IMR-90 (cell line): ENCODE measurements at regions not wholly inside any gene's neighbourhood (a gene's known extent, or its start where the extent isn't known, plus 50 kb on each side); places are given as distances from the start of the nearest gene placed in this dataset.

ENCODE experiments used
- ATAC-seq: fragments of 200-7000 bp; cut with Tn5 transposase; 2 replicates; pipeline ENCODE4 v1.9.1; 2020; ENCODE audit warnings: low read depth, mild to moderate bottlenecking, moderate library complexity
- BruUV-seq: library from RNA; stranded (reverse); fragments of 400-500 nt; replicated peaks from 2 replicates; lab custom pipeline; 2021; lab: Mats Ljungman, UMichigan
- CTCF ChIA-PET: fragments of 300-600 bp; formaldehyde crosslinking; extraction: SDS; loops from one replicate; lab custom pipeline; 2021; ENCODE audit warnings: antibody characterized with exemption; lab: Yijun Ruan, JAX
- POLR2A ChIA-PET: fragments of 300-600 bp; sonication (Branson Sonifier 250); formaldehyde crosslinking; loops from one replicate; lab custom pipeline; 2022; ENCODE audit warnings: antibody characterized with exemption; ENCODE audit not compliant: unreplicated experiment; lab: Charles Lee
- DNase-seq: peaks from one replicate; pipeline ENCODE4 v3.0.0; 2013
- H2AFZ ChIP-seq: replicated peaks from 2 replicates; pipeline ENCODE3; 2013; ENCODE audit warnings: low read length, mild to moderate bottlenecking; ENCODE audit not compliant: poor library complexity
- H2AK5ac ChIP-seq: 2 replicates; pipeline ENCODE4 v1.6.1; 2013; ENCODE audit warnings: low read depth, low read length, inconsistent platforms
- H2AK9ac ChIP-seq: replicated peaks from 2 replicates; pipeline ENCODE3; 2013; ENCODE audit warnings: mild to moderate bottlenecking, low read depth, low read length, moderate library complexity; ENCODE audit not compliant: poor library complexity
- H2BK120ac ChIP-seq: 2 replicates; pipeline ENCODE4 v1.6.1; 2013; ENCODE audit warnings: low read depth, low read length, inconsistent platforms
- H2BK15ac ChIP-seq: 3 replicates; pipeline ENCODE4 v1.6.1; 2013; ENCODE audit warnings: low read depth, low read length, inconsistent platforms
- H2BK20ac ChIP-seq: 2 replicates; pipeline ENCODE4 v1.6.1; 2013; ENCODE audit warnings: low read depth, mild to moderate bottlenecking, inconsistent platforms, low read length, moderate library complexity
- H2BK5ac ChIP-seq: 2 replicates; pipeline ENCODE4 v1.6.1; 2013; ENCODE audit warnings: mild to moderate bottlenecking, low read depth, low read length, inconsistent platforms; ENCODE audit not compliant: poor library complexity, severe bottlenecking
- H3K14ac ChIP-seq: replicated peaks from 2 replicates; pipeline ENCODE4 v1.6.1; 2013; ENCODE audit warnings: low read depth, low read length, inconsistent platforms
- H3K18ac ChIP-seq: 2 replicates; pipeline ENCODE4 v1.6.1; 2013; ENCODE audit warnings: low read depth, low read length, control low read depth
- H3K23ac ChIP-seq: 2 replicates; pipeline ENCODE4 v1.6.1; 2013; ENCODE audit warnings: low read depth, low read length, inconsistent platforms
- H3K27ac ChIP-seq: 2 replicates; pipeline ENCODE4 v1.5.1; 2013; ENCODE audit warnings: mild to moderate bottlenecking, control low read depth, low read length; ENCODE audit not compliant: insufficient read depth
- H3K27me3 ChIP-seq: 2 replicates; pipeline ENCODE4 v1.6.1; 2013; ENCODE audit warnings: low read length; ENCODE audit not compliant: control insufficient read depth, insufficient read depth
- H3K36me3 ChIP-seq: 2 replicates; pipeline ENCODE4 v1.6.1; 2013; ENCODE audit warnings: low read length, mixed read lengths; ENCODE audit not compliant: control insufficient read depth, insufficient read depth
- H3K4ac ChIP-seq: 2 replicates; pipeline ENCODE4 v1.6.1; 2013; ENCODE audit warnings: low read depth, low read length, inconsistent platforms
- H3K4me1 ChIP-seq: 2 replicates; pipeline ENCODE4 v1.6.1; 2013; ENCODE audit warnings: low read length, mixed read lengths; ENCODE audit not compliant: control insufficient read depth, insufficient read depth
- H3K4me2 ChIP-seq: 2 replicates; pipeline ENCODE4 v1.6.1; 2013; ENCODE audit warnings: low read depth, mild to moderate bottlenecking, control low read depth, low read length, moderate library complexity
- H3K4me3 ChIP-seq: 2 replicates; pipeline ENCODE4 v1.5.1; 2013; ENCODE audit warnings: low read depth, mild to moderate bottlenecking, control low read depth, low read length, moderate library complexity; ENCODE audit not compliant: insufficient read depth
- H3K56ac ChIP-seq: 2 replicates; pipeline ENCODE4 v1.6.1; 2013; ENCODE audit warnings: low read length, inconsistent platforms; ENCODE audit not compliant: insufficient read depth; ENCODE audit errors: extremely low read depth
- H3K79me1 ChIP-seq, 2 experiments: 2 replicates each; pipeline ENCODE4 v1.6.1; 2013; ENCODE audit warnings: low read length in 2 of 2, inconsistent platforms in 1 of 2, low read depth in 1 of 2
- H3K9ac ChIP-seq: 2 replicates; pipeline ENCODE4 v1.6.1; 2013; ENCODE audit warnings: low read depth, low read length, control low read depth
- H3K9me1 ChIP-seq: 2 replicates; pipeline ENCODE4 v1.6.1; 2013; ENCODE audit warnings: low read length, inconsistent platforms; ENCODE audit not compliant: insufficient read depth
- H3K9me3 ChIP-seq: 2 replicates; pipeline ENCODE4 v1.6.1; 2013; ENCODE audit warnings: low read length; ENCODE audit not compliant: control insufficient read depth, insufficient read depth
- H4K20me1 ChIP-seq: 2 replicates; pipeline ENCODE4 v1.6.1; 2013; ENCODE audit warnings: low read length, inconsistent platforms; ENCODE audit not compliant: insufficient read depth
- H4K5ac ChIP-seq: 2 replicates; pipeline ENCODE4 v1.6.1; 2013; ENCODE audit warnings: mild to moderate bottlenecking, low read depth, low read length, control low read depth
- H4K8ac ChIP-seq, 2 experiments: 2 replicates each; pipeline ENCODE4 v1.6.1; 2013; ENCODE audit warnings: low read depth in 2 of 2, low read length in 2 of 2, control low read depth in 1 of 2, inconsistent platforms in 1 of 2
- H4K91ac ChIP-seq: 2 replicates; pipeline ENCODE4 v1.6.1; 2013; ENCODE audit warnings: low read depth, low read length, inconsistent platforms; ENCODE audit not compliant: insufficient read depth
- CEBPB ChIP-seq: IDR thresholded peaks from 2 replicates; pipeline ENCODE4 v1.6.1; 2012; ENCODE audit warnings: low read depth, low read length, improper control_type of control experiment
- MAZ ChIP-seq: IDR thresholded peaks from 2 replicates; pipeline ENCODE4 v1.6.1; 2012; ENCODE audit warnings: low read depth, mild to moderate bottlenecking, low read length, improper control_type of control experiment, moderate library complexity, borderline replicate concordance
- MXI1 ChIP-seq: IDR thresholded peaks from 2 replicates; pipeline ENCODE4 v1.6.1; 2012; ENCODE audit warnings: low read depth, mild to moderate bottlenecking, low read length, moderate library complexity, borderline replicate concordance
- POLR2A ChIP-seq: IDR thresholded peaks from 2 replicates; pipeline ENCODE4 v1.6.1; 2012; ENCODE audit warnings: mild to moderate bottlenecking, low read depth, low read length
- RAD21 ChIP-seq: IDR thresholded peaks from 2 replicates; pipeline ENCODE4 v1.6.1; 2012; ENCODE audit warnings: low read length, improper control_type of control experiment
- RFX5 ChIP-seq: IDR thresholded peaks from 2 replicates; pipeline ENCODE4 v1.8.0; 2012; ENCODE audit warnings: low read depth, mild to moderate bottlenecking, low read length, moderate library complexity
- USF2 ChIP-seq: fragments of 150-350 bp; IDR thresholded peaks from 2 replicates; pipeline ENCODE4 v1.6.1; 2017; ENCODE audit warnings: mild to moderate bottlenecking, antibody characterized with exemption, low read length, low read depth
- WGBS, 2 experiments: methylation state at CpG; one replicate each; pipeline versions ENCODE4 v1.1.5 to v1.1.7; 2013; ENCODE audit warnings: missing lambda C conversion rate in 2 of 2; ENCODE audit not compliant: insufficient read length in 1 of 2; ENCODE audit errors: extremely low coverage in 2 of 2; 5-methylcytosine and 5-hydroxymethylcytosine counted together
- dilution Hi-C: fragments of 300-500 bp; cut with HindIII; formaldehyde crosslinking; loops from one replicate; pipeline ENCODE4 v1.14.3; 2018; ENCODE audit warnings: low sequenced_read_pairs; ENCODE audit not compliant: unreplicated experiment
- in situ Hi-C: fragments of 300-500 bp; cut with MboI; formaldehyde crosslinking; loops from 3 replicates; pipeline ENCODE4 v1.14.3; 2019; ENCODE audit warnings: low sequenced_read_pairs, inconsistent platforms, mixed read lengths
- intact Hi-C: fragments of 100-400 bp; cut with micrococcal nuclease; formaldehyde crosslinking; loops from 2 replicates; pipeline ENCODE4 v1.10.0; 2022

GRCh38 chr16:79800016-79800608 is 199.6 kb upstream of the MAF start:
- DNase-seq (no peak), ATAC-seq (no peak)
- H2BK15ac ChIP-seq = no peak overlapping the region
- H3K9ac ChIP-seq = no peak overlapping the region
- no peak overlapping the region for H3K56ac ChIP-seq
- H3K27ac ChIP-seq = no peak overlapping the region
- POLR2A ChIA-PET = no interaction called here
- no peak overlapping the region for H3K4me3 ChIP-seq
- no peak overlapping the region for H3K18ac ChIP-seq
- no peak overlapping the region for H2AK5ac ChIP-seq
- H3K14ac ChIP-seq = no peak overlapping the region
- BruUV-seq = no TSS peak
- peaks cover 14% of the 10 kb centered on the region for H3K9me3 ChIP-seq
- H2BK120ac ChIP-seq = no peak overlapping the region
- H2AFZ ChIP-seq = no peak overlapping the region
- TF ChIP-seq USF2 (no peak), CEBPB (no peak), RAD21 (no peak), RFX5 (no peak), MXI1 (no peak), MAZ (no peak), POLR2A (no peak)
- intact Hi-C loops = no loop called here
- whole genome bisulfite sequencing, 2 experiments = no CpG with 5 or more reads among the region's 3 CpGs
- no peak overlapping the region for H3K23ac ChIP-seq
- H4K20me1 ChIP-seq = no peaks in the 10 kb centered on the region
- no peak overlapping the region for H4K8ac ChIP-seq
- no peak overlapping the region for H2BK20ac ChIP-seq
- no peaks in the 10 kb centered on the region for H3K27me3 ChIP-seq
- CTCF ChIA-PET = no interaction called here
- no peak overlapping the region for H2AK9ac ChIP-seq
- H3K4me1 ChIP-seq = no peaks in the 10 kb centered on the region
- no peaks in the 10 kb centered on the region for H3K79me1 ChIP-seq
- H3K36me3 ChIP-seq = no peaks in the 10 kb centered on the region
- H3K9me1 ChIP-seq = no peaks in the 10 kb centered on the region
- H4K91ac ChIP-seq = no peak overlapping the region
- dilution Hi-C loops = no loop called here
- no peak overlapping the region for H3K4me2 ChIP-seq
- in situ Hi-C loops = no loop called here
- H4K5ac ChIP-seq = no peak overlapping the region
- H2BK5ac ChIP-seq = no peak overlapping the region
- H3K4ac ChIP-seq = no peak overlapping the region
